Coronary artery (tissue), 2 donors: ENCODE measurements at regions not wholly inside any gene's neighbourhood (a gene's known extent, or its start where the extent isn't known, plus 50 kb on each side); places are given as distances from the start of the nearest gene placed in this dataset.

ENCODE experiments used
- DNase-seq: peaks from one replicate; pipeline ENCODE4 v3.0.0-alpha.2; 2017; ENCODE audit warnings: low spot score
- H3K27ac ChIP-seq, 2 donors: fragments of 200-600 bp; sonication (generic); one replicate each; pipeline ENCODE4 v1.5.1; 2016 to 2019
- H3K4me3 ChIP-seq: fragments of 200-600 bp; sonication (generic); 2 replicates; pipeline ENCODE4 v1.5.1; 2016; ENCODE audit warnings: mild to moderate bottlenecking, moderate library complexity
- CTCF ChIP-seq: fragments of 200-600 bp; sonication (generic); IDR thresholded peaks from one replicate; pipeline ENCODE4 v1.5.1; 2019; ENCODE audit warnings: antibody characterized with exemption

GRCh38 chr13:61021838-61022237, 393.8 kb downstream of the PCDH20 start:
- DNase-seq: no peak
- no peak for TF ChIP-seq CTCF
- H3K27ac ChIP-seq: no peak overlapping the region
- H3K4me3 ChIP-seq: no peak overlapping the region

- no peak for DNase-seq
- TF ChIP-seq CTCF: no peak
- no peak overlapping the region for H3K4me3 ChIP-seq
- H3K27ac ChIP-seq: no peak overlapping the region
Measured at GRCh38 chr13:61013796-61014195, 401.9 kb downstream of the PCDH20 start.

- no peak overlapping the region for H3K27ac ChIP-seq
- no peak for TF ChIP-seq CTCF
- H3K4me3 ChIP-seq: no peak overlapping the region
- DNase-seq: no peak
Measured at GRCh38 chr13:61010358-61010757, 405.3 kb downstream of the PCDH20 start.

GRCh38 chr13:61002686-61003085, 413.0 kb downstream of the PCDH20 start:
- Histone ChIP-seq H3K27ac (no peak overlapping the region), H3K4me3 (no peak overlapping the region)
- no peak for DNase-seq
- TF ChIP-seq CTCF: no peak

GRCh38 chr13:60990032-60990733, 425.5 kb downstream of the PCDH20 start:
- Histone ChIP-seq H3K27ac (no peak overlapping the region), H3K4me3 (no peak overlapping the region)
- no peak for DNase-seq
- TF ChIP-seq CTCF: no peak

GRCh38 chr13:60986301-60986700, 429.3 kb downstream of the PCDH20 start:
- no peak for TF ChIP-seq CTCF
- no peak overlapping the region for H3K4me3 ChIP-seq
- no peak for DNase-seq
- no peak overlapping the region for H3K27ac ChIP-seq

GRCh38 chr13:60981407-60981806, 434.2 kb downstream of the PCDH20 start:
- no peak overlapping the region for H3K4me3 ChIP-seq
- no peak for TF ChIP-seq CTCF
- DNase-seq: no peak
- no peak overlapping the region for H3K27ac ChIP-seq
